ENCODE measurements at regions not wholly inside any gene's neighbourhood (a gene's known extent, or its start where the extent isn't known, plus 50 kb on each side); places are given as distances from the start of the nearest gene placed in this dataset.

- no peak for DNase-seq (ENCODE audit: low read depth in 2 of 3, low spot score in 2 of 3)
Measured at GRCh38 chr3:30201715-30202114, 404.7 kb upstream of the TGFBR2 start.

- no peak for DNase-seq (ENCODE audit: low read depth in 2 of 3, low spot score in 2 of 3)
Measured at GRCh38 chr3:30203301-30203700, 403.1 kb upstream of the TGFBR2 start.

- DNase-seq (ENCODE audit: low read depth in 2 of 3, low spot score in 2 of 3) = peak in 1 of 3 donors; percentile 60
Measured at GRCh38 chr3:30204126-30204525, 402.3 kb upstream of the TGFBR2 start.

GRCh38 chr3:30206051-30206450 lies 400.4 kb upstream of the TGFBR2 start:
- DNase-seq (ENCODE audit: low read depth in 2 of 3, low spot score in 2 of 3) = no peak

GRCh38 chr3:30221619-30222018 lies 384.8 kb upstream of the TGFBR2 start:
- DNase-seq (ENCODE audit: low read depth in 2 of 3, low spot score in 2 of 3) = peak in 1 of 3 donors; percentile 37

GRCh38 chr3:30222441-30222840 lies 384.0 kb upstream of the TGFBR2 start:
- DNase-seq (ENCODE audit: low read depth in 2 of 3, low spot score in 2 of 3) = no peak

- DNase-seq (ENCODE audit: low read depth in 2 of 3, low spot score in 2 of 3) = no peak
Measured at GRCh38 chr3:30225021-30225420, 381.4 kb upstream of the TGFBR2 start.

GRCh38 chr3:30226601-30227151 lies 379.7 kb upstream of the TGFBR2 start:
- no peak for DNase-seq (ENCODE audit: low read depth in 2 of 3, low spot score in 2 of 3)

GRCh38 chr3:30227571-30228301 lies 378.7 kb upstream of the TGFBR2 start:
- peak in 1 of 3 donors; percentile 47 for DNase-seq (ENCODE audit: low read depth in 2 of 3, low spot score in 2 of 3)

GRCh38 chr3:30228302-30228631 lies 378.1 kb upstream of the TGFBR2 start:
- no peak for DNase-seq (ENCODE audit: low read depth in 2 of 3, low spot score in 2 of 3)

- DNase-seq (ENCODE audit: low read depth in 2 of 3, low spot score in 2 of 3) = no peak
Measured at GRCh38 chr3:30231277-30232141, 374.9 kb upstream of the TGFBR2 start.

- no peak for DNase-seq (ENCODE audit: low read depth in 2 of 3, low spot score in 2 of 3)
Measured at GRCh38 chr3:30232142-30232541, 374.3 kb upstream of the TGFBR2 start.

- no peak for DNase-seq (ENCODE audit: low read depth in 2 of 3, low spot score in 2 of 3)
Measured at GRCh38 chr3:30233913-30234646, 372.3 kb upstream of the TGFBR2 start.

- no peak for DNase-seq (ENCODE audit: low read depth in 2 of 3, low spot score in 2 of 3)
Measured at GRCh38 chr3:30236011-30236410, 370.4 kb upstream of the TGFBR2 start.

GRCh38 chr3:30241721-30242120 lies 364.7 kb upstream of the TGFBR2 start:
- no peak for DNase-seq (ENCODE audit: low read depth in 2 of 3, low spot score in 2 of 3)

GRCh38 chr3:30245858-30246622 lies 360.4 kb upstream of the TGFBR2 start:
- no peak for DNase-seq (ENCODE audit: low read depth in 2 of 3, low spot score in 2 of 3)

GRCh38 chr3:30248423-30248822 lies 358.0 kb upstream of the TGFBR2 start:
- no peak for DNase-seq (ENCODE audit: low read depth in 2 of 3, low spot score in 2 of 3)

- no peak for DNase-seq (ENCODE audit: low read depth in 2 of 3, low spot score in 2 of 3)
Measured at GRCh38 chr3:30252474-30252873, 353.9 kb upstream of the TGFBR2 start.

GRCh38 chr3:30253832-30254231 lies 352.6 kb upstream of the TGFBR2 start:
- DNase-seq (ENCODE audit: low read depth in 2 of 3, low spot score in 2 of 3) = no peak

- no peak for DNase-seq (ENCODE audit: low read depth in 2 of 3, low spot score in 2 of 3)
Measured at GRCh38 chr3:30256474-30256873, 349.9 kb upstream of the TGFBR2 start.

All from hematopoietic multipotent progenitor cell (in vitro differentiated cells).